NB4 (cell line): ENCODE measurements at regions not wholly inside any gene's neighbourhood (a gene's known extent, or its start where the extent isn't known, plus 50 kb on each side); places are given as distances from the start of the nearest gene placed in this dataset.
"Not testable (repeated sequence)": the region's sequence is repeated elsewhere in the genome, so short reads cannot be mapped to it uniquely, and the experiment has no call there.

Source experiments
- DNase-seq: peaks from one replicate; pipeline ENCODE4 v3.0.0; 2010; ENCODE audit warnings: low read depth
- H3K4me3 ChIP-seq: one replicate; pipeline ENCODE4 v1.5.1; 2011; ENCODE audit warnings: mild to moderate bottlenecking, low read depth, low read length, moderate library complexity
- MYC ChIP-seq: IDR thresholded peaks from 2 replicates; pipeline ENCODE4 v1.6.1; 2011; ENCODE audit warnings: low read depth, low read length
- POLR2A ChIP-seq: IDR thresholded peaks from 2 replicates; pipeline ENCODE4 v1.6.1; 2011; ENCODE audit warnings: mild to moderate bottlenecking; ENCODE audit not compliant: insufficient read length; ENCODE audit errors: extremely low read depth
- TF ChIP-seq, protein P1 (sequence below): IDR thresholded peaks from one replicate; pipeline ENCODE4 v1.5.1; 2012; ENCODE audit warnings: low read depth, low read length
- TF ChIP-seq, protein P2 (sequence below): IDR thresholded peaks from 2 replicates; pipeline ENCODE4 v1.6.1; 2011; ENCODE audit warnings: low read depth, low read length

DNA sequence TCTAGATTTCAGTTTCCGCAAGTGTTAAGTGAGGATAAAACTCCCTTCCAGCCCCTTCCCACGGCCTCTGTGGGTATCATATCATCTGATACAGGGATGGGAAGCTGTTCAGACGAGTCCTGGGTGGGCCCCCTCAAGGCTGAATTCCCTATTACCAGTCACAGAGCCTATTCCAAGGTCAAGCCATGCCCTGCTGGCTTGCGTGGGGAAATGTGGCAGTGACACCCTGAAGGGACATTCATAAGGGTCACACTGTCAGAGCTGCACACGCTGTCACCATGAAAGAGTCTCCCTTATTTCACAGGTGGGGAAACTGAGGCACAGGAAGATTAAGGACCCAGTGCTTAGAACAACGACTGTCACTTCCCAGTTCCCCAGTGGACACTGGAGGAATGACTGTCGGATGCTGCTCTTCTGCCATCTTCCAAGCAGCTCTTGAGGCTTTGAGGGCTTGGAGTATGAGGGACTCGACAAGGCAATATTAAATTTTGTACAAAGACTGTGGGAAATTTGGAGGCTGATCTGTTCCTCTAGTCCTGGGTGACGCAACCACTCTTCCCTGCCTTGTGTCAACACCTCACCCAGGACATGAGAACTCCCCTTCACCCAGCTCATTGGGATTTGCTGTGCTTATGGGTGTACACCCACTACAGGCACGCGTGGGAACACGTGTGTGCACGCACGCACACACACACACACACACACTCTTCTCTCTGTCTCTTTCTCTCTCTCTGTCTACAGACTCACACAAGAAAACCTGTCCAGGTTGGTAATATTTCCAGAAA is 386.0 kb downstream of the RPS24 start:
- peak; percentile 12 for DNase-seq
- no peak overlapping the region for H3K4me3 ChIP-seq
- TF ChIP-seq, protein P1, sequence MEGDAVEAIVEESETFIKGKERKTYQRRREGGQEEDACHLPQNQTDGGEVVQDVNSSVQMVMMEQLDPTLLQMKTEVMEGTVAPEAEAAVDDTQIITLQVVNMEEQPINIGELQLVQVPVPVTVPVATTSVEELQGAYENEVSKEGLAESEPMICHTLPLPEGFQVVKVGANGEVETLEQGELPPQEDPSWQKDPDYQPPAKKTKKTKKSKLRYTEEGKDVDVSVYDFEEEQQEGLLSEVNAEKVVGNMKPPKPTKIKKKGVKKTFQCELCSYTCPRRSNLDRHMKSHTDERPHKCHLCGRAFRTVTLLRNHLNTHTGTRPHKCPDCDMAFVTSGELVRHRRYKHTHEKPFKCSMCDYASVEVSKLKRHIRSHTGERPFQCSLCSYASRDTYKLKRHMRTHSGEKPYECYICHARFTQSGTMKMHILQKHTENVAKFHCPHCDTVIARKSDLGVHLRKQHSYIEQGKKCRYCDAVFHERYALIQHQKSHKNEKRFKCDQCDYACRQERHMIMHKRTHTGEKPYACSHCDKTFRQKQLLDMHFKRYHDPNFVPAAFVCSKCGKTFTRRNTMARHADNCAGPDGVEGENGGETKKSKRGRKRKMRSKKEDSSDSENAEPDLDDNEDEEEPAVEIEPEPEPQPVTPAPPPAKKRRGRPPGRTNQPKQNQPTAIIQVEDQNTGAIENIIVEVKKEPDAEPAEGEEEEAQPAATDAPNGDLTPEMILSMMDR = no peak
- TF ChIP-seq, protein P2, sequence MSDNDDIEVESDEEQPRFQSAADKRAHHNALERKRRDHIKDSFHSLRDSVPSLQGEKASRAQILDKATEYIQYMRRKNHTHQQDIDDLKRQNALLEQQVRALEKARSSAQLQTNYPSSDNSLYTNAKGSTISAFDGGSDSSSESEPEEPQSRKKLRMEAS = no peak
- TF ChIP-seq MYC = no peak
- no peak for TF ChIP-seq POLR2A

DNA sequence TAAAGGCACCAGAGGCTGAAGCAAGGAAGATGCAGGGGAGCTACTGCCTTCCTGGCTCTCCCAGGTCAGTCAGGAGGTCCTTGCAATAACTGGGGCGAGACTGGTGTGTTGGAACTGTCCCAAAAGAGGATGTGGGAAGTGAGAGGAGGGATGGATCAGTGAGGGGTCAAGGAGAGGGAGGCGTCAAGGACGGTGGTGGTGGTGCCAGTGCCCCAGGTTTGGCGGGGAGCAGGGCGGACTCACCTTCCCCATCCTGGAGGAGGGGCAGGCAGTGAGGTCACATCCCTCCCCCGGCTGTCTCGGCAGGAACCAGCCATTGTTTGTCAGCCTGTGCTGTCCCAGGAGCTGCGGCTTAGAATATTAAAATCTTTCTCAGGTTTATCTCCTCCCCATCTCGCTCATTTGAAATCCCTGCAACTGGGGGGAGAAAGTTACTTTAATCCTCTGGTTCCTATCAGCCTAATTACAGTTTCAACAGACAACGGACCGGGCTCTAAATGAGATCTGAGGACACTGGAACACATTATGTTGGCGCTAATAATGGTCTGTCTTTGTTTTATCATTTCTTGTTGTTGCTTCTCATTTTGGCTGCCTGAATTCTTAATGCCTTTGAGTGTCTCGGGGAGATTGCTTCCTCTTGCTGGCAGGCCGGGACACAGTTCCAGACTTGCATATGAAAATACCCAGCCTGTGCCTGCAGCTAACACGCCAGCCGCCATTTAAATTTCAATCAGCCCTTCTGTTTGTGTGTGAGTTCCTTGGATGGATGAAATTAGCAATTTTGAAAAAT is 387.5 kb downstream of the RPS24 start:
- TF ChIP-seq, protein P2 = no peak
- TF ChIP-seq, protein P1 = no peak
- no peak for TF ChIP-seq MYC
- no peak for TF ChIP-seq POLR2A
- DNase-seq = no peak
- H3K4me3 ChIP-seq = no peak overlapping the region

DNA sequence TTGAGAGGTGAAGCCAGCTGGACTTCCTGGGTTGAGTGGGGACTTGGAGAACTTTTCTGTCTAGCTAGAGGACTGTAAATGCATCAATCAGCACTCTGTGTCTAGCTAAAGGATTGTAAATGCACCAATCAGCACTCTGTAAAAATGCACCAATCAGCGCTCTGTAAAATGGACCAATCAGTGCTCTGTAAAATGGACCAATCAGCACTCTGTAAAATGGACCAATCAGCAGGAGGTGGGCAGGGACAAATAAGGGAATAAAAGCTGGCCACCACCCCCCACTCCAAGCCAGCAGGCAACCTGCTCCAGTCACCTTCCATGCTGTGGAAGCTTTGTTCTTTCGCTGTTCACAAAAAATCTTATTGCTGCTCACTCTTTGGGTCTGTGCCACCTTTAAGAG is 390.4 kb downstream of the RPS24 start:
- DNase-seq, H3K4me3 ChIP-seq: not testable (repeated sequence)

DNA sequence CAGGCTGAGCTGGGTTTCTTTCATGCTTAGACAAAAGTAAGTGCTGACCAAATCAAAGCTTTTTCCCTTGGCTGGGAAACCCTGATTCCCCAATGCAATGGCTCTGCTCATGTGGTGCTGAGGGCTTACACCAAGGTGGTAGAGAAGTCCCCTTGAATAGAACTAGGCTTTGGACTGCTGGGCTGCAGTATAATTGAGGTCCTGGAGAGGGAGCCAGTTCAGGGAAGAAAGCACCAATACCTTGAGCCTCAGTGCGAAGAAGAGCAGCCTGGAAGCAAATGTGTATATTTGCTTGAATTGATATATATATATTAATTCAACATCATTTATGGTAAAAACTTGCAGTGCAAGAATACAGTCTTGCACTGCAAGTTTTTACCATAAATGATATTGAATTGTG is 391.1 kb downstream of the RPS24 start:
- peak; percentile 45 for DNase-seq
- H3K4me3 ChIP-seq = no peak overlapping the region
- TF ChIP-seq, protein P1 = peak; percentile 52
- TF ChIP-seq POLR2A = no peak

DNA sequence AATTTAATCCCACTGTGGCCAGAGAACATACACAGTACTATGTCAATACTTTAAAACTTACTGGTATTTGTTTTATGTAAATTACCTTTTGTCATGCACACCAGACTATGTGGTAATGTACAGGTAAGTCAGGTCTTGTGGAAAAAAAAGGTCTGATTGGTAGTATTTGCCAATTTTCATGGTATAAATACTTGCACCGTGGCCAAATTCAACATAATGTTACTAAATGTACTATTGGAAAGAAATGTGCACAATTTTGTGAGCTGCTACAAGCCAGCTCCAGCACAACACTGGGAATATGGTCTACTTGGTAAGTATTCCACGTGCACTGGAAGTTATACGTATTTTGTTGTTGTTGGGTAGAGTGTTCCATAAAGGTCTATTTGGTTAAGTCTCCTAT is 392.5 kb downstream of the RPS24 start:
- DNase-seq = no peak
- TF ChIP-seq, protein P2 = no peak
- TF ChIP-seq, protein P1 = no peak
- no peak for TF ChIP-seq MYC
- no peak for TF ChIP-seq POLR2A
- no peak overlapping the region for H3K4me3 ChIP-seq

DNA sequence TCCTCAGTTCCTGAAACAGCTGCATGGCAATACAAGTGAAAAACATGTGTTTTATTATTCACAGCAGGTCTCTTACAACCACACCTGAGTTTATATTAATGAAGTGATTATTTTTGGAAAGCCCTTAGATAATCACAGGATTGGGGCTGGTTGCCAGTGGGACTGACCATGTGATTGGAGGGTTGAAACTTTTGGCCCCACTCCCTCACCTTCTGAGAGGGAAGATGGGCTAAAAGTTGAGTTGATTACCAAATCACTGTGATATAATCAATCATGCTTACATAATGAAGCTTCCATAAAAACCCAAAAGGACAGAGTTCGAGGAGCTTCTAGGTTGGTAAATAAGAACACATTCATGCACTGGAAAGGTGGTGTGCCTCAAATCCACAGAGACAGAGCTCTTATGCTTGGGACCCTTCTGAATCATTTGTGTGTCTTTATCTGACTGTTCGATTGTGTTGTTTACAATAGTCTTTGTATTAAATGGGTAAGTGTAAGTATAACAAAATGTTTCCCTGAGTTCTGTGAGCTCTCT is 393.9 kb downstream of the RPS24 start:
- TF ChIP-seq, protein P1 = no peak
- TF ChIP-seq, protein P2 = no peak
- TF ChIP-seq POLR2A (no peak), MYC (no peak)
- DNase-seq = no peak
- no peak overlapping the region for H3K4me3 ChIP-seq
